Fibroblast of gingiva (primary cell): ENCODE measurements at regions not wholly inside any gene's neighbourhood (a gene's known extent, or its start where the extent isn't known, plus 50 kb on each side); places are given as distances from the start of the nearest gene placed in this dataset.
A peak's percentile ranks its signal among the peaks of the same experiment; 100 is the strongest.

Source experiments
- DNase-seq: peaks from one replicate; pipeline ENCODE4 v3.0.0-alpha.2; 2011; ENCODE audit warnings: low read depth

GRCh38 chr1:9179463-9180110 is 50.7 kb upstream of the GPR157 start:
- no peak for DNase-seq

- DNase-seq: no peak
Measured at GRCh38 chr1:9180111-9180819, 51.4 kb upstream of the GPR157 start.

DNA sequence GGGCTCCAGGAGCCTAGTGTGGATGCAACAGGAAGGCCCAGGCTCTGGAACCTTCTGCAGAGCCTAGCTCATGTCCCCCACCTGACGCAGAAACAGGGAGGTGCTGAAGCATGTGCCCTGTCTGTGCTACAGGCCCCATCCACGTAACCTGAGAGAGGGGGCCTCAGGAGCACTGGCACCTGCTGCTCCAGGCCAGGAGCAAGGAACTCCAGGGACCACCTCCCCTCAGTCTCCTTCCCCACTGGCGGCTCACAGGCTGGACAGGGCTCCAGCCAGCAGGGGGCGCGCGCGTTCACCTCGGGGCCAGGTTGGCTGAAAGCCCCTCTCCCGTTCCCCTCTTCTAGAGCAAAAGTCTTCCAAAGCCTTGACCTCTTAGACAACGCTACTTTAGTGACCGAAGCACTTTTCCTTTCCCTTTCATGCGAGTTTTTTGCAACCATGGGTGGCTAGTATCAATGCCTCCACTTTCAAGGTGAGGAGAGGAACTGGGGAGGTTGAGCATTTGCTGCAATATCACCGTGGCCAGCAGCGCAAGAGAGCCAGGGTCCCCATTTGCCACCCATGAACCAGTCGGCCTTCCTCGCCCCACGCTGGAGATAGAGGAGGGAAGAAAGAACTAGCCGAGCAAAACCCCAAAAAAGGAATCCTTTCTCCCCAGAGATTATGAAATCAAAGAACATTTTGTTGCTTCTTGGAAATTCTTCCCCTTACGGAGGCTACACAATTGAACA is 52.4 kb upstream of the GPR157 start:
- DNase-seq: peak; percentile 59

DNA sequence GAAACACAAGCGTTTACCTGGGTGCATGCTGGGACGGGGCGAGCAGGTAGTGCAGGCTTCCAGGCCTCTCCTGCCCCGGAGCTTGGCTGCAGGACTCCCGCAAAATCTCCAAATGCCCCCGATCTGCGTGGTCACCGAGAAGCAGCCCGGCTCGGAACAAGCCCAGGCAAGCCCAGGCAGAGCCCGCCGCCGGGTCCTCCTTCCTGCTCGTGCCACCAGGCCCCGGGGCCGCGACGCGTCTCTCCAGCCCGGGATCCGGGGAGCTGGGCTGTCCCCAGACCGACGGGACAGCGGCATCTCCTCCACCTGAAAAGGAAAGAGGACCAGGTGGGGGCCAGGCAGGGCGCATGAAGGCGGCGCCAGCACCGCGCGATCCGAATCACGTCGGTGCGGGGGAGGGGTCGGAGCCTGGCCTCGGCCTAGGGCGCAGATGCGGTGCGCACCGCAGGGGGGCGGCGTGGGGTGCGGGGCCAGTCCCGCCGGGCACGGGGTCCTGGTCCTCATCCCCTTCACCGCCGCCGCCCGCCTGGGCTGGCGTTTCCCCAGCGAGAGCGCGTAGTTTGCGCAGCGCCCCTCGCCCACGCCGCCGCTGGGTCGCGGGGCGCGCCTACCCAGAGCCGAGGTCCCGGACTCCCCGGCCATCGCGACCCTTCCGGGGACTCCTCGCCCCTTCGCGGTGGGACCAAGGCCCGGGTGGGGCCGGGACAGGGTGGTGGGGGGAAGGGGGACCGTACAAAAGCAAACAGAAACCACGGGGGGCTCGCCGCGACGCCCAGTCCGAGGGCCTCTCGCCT is 52.4 kb upstream of the H6PD start:
- DNase-seq: peak; percentile 46

- no peak for DNase-seq
Measured at GRCh38 chr1:9182784-9183257, 51.8 kb upstream of the H6PD start.

GRCh38 chr1:9183441-9183840 is 51.1 kb upstream of the H6PD start:
- no peak for DNase-seq

DNA sequence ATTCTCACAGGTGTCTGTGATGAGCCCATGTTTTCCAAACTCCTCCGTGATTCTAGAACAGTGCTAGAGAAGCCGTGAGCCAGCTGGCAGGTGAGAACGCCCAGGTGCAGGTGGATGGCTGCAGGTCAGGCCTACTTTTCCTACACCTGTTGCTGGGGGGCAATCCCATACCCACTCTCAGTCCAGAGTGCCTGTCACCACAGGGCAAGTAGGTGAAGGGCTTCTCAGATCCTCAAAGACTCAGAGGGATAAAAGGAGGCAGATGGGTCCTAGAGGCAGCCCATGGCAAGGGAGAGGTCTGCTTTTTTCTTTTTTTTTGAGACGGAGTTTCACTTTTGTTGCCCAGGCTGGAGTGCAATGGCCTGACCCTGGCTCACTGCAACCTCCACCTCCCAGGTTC is 50.7 kb upstream of the H6PD start:
- DNase-seq: no peak

GRCh38 chr1:9184749-9185148 is 49.8 kb upstream of the H6PD start:
- DNase-seq: no peak
